ENCODE measurements at regions not wholly inside any gene's neighbourhood (a gene's known extent, or its start where the extent isn't known, plus 50 kb on each side); places are given as distances from the start of the nearest gene placed in this dataset.
A peak's percentile ranks its signal among the peaks of the same experiment; 100 is the strongest.
"Not testable (repeated sequence)": the region's sequence is repeated elsewhere in the genome, so short reads cannot be mapped to it uniquely, and the experiment has no call there.

GRCh38 chr10:28177944-28178637, 124.8 kb downstream of the MPP7 start:
- 78 to 81% (median 81%) methylated on average over 4 of the region's 4 CpGs for WGBS, 3 donors
- peak overlapping the region; percentile 17 for H3K4me3 ChIP-seq

DNA sequence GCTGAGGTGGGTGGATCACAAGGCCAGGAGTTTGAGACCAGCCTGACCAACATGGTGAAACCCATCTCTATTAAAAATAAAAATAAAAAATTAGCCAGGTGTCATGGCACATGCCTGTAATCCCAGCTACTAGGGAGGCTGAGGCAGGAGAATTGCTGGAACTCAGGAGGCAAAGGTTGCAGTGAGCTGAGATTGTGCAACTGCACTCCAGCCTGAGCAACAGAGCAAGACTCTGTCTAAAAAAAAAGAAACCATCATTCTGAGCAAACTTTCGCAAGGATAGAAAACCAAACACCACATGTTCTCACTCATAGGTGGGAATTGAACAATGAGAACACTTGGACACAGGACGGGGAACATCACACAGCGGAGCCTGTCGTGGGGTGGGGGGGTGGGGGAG, 126.4 kb downstream of the MPP7 start:
- 87 to 94% (median 88%) methylated on average over 4 of the region's 4 CpGs for WGBS, 3 donors
- H3K4me3 ChIP-seq; H3K4me1 ChIP-seq (ENCODE audit: insufficient read depth); H3K27ac ChIP-seq; H3K36me3 ChIP-seq; H3K27me3 ChIP-seq; H3K9me3 ChIP-seq; DNase-seq: not testable (repeated sequence)
- intact Hi-C loops (cut with DNase I), result loop anchor here in 3 of 4 donors (5.0 to 10.0 kb wide), 3 partner anchors 432 to 622 kb away; partner anchors contain the start of gene MKX (in 2 of the 3)

More at GRCh38 chr10:28177944-28178637, 124.8 kb downstream of the MPP7 start:
- TF ChIP-seq POLR2A (IDR thresholded peaks at IDR 0.05) (no peak), EP300 (IDR thresholded peaks at IDR 0.05) (no peak)
- TF ChIP-seq, protein P1, sequence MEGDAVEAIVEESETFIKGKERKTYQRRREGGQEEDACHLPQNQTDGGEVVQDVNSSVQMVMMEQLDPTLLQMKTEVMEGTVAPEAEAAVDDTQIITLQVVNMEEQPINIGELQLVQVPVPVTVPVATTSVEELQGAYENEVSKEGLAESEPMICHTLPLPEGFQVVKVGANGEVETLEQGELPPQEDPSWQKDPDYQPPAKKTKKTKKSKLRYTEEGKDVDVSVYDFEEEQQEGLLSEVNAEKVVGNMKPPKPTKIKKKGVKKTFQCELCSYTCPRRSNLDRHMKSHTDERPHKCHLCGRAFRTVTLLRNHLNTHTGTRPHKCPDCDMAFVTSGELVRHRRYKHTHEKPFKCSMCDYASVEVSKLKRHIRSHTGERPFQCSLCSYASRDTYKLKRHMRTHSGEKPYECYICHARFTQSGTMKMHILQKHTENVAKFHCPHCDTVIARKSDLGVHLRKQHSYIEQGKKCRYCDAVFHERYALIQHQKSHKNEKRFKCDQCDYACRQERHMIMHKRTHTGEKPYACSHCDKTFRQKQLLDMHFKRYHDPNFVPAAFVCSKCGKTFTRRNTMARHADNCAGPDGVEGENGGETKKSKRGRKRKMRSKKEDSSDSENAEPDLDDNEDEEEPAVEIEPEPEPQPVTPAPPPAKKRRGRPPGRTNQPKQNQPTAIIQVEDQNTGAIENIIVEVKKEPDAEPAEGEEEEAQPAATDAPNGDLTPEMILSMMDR (IDR thresholded peaks at IDR 0.05), result no peak
- H3K9me3 ChIP-seq, result no peaks in the 10 kb centered on the region
- no peak for DNase-seq
- peak overlapping the region in 1 of 2 donors; percentile 51 for H3K27ac ChIP-seq
- H3K27me3 ChIP-seq, result no peaks in the 10 kb centered on the region
- intact Hi-C loops (cut with DNase I), result loop anchor here (1.0 to 10.0 kb wide), 4 partner anchors 433 to 623 kb away; partner anchors contain the start of gene MKX (in 2 of the 4)
- no peaks in the 10 kb centered on the region for H3K36me3 ChIP-seq
- no peaks in the 10 kb centered on the region for H3K4me1 ChIP-seq (ENCODE audit: insufficient read depth)

- intact Hi-C loops (cut with DNase I), result loop anchor here in 3 of 4 donors (10.0 kb wide), 2 partner anchors 427 to 617 kb away; partner anchors contain the start of gene MKX (in 2 of the 3)
- Histone ChIP-seq H3K4me1 (ENCODE audit: insufficient read depth) (no peaks in the 10 kb centered on the region), H3K27ac (peak overlapping the region in 1 of 2 donors; percentile 54), H3K27me3 (no peaks in the 10 kb centered on the region), H3K9me3 (no peaks in the 10 kb centered on the region), H3K4me3 (no peak overlapping the region), H3K36me3 (no peaks in the 10 kb centered on the region)
- WGBS, 3 donors, result 84 to 88% (median 86%) methylated on average over 8 of the region's 8 CpGs
- TF ChIP-seq, protein P1 (IDR thresholded peaks at IDR 0.05), result no peak
- TF ChIP-seq POLR2A (IDR thresholded peaks at IDR 0.05) (no peak), EP300 (IDR thresholded peaks at IDR 0.05) (no peak)
- no peak for DNase-seq
These were observed 130.6 kb downstream of the MPP7 start for GRCh38 chr10:28172223-28172610.

GRCh38 chr10:28171468-28172222, 131.2 kb downstream of the MPP7 start:
- Histone ChIP-seq H3K36me3 (no peaks in the 10 kb centered on the region), H3K9me3 (no peaks in the 10 kb centered on the region), H3K27ac (peak overlapping the region in 1 of 2 donors; percentile 54), H3K4me3 (no peak overlapping the region), H3K4me1 (ENCODE audit: insufficient read depth) (no peaks in the 10 kb centered on the region), H3K27me3 (no peaks in the 10 kb centered on the region)
- intact Hi-C loops (cut with DNase I), result loop anchor here in 3 of 4 donors (10.0 kb wide), 2 partner anchors 427 to 617 kb away; partner anchors contain the start of gene MKX (in 2 of the 3)
- TF ChIP-seq, protein P1 (IDR thresholded peaks at IDR 0.05), result no peak
- no peak for TF ChIP-seq EP300 (IDR thresholded peaks at IDR 0.05)
- TF ChIP-seq POLR2A (IDR thresholded peaks at IDR 0.05), result no peak
- 40 to 45% (median 45%) methylated on average over 9 of the region's 9 CpGs for WGBS, 3 donors
- peak in 3 of 5 donors; percentile 16 to 53 (median 21) for DNase-seq
